GM23248 (cell line): ENCODE measurements at regions not wholly inside any gene's neighbourhood (a gene's known extent, or its start where the extent isn't known, plus 50 kb on each side); places are given as distances from the start of the nearest gene placed in this dataset.

Experiments
- DNase-seq: peaks from one replicate; pipeline ENCODE4 v3.0.0-alpha.2; 2015
- H2AFZ ChIP-seq: fragments of 200-600 bp; sonication (generic); 2 replicates; pipeline ENCODE4 v1.6.1; 2016; ENCODE audit warnings: antibody characterized with exemption
- H3F3A ChIP-seq: fragments of 200-600 bp; sonication (generic); 2 replicates; pipeline ENCODE4 v1.6.1; 2016; ENCODE audit warnings: mild to moderate bottlenecking, antibody characterized with exemption, mixed run types; ENCODE audit not compliant: insufficient read depth
- H3K27ac ChIP-seq: fragments of 200-600 bp; sonication (generic); 2 replicates; pipeline ENCODE4 v1.5.1; 2016; ENCODE audit warnings: mild to moderate bottlenecking
- H3K27me3 ChIP-seq: fragments of 200-600 bp; sonication (generic); replicated peaks from 2 replicates; pipeline ENCODE4 v1.6.1; 2016; ENCODE audit warnings: mild to moderate bottlenecking; ENCODE audit not compliant: insufficient read depth
- H3K36me3 ChIP-seq: fragments of 200-600 bp; sonication (generic); 2 replicates; pipeline ENCODE4 v1.6.1; 2016; ENCODE audit warnings: low read depth, mild to moderate bottlenecking
- H3K4me1 ChIP-seq: fragments of 200-600 bp; sonication (generic); 2 replicates; pipeline ENCODE4 v1.6.1; 2016; ENCODE audit warnings: mild to moderate bottlenecking; ENCODE audit not compliant: insufficient read depth
- H3K4me2 ChIP-seq: fragments of 200-600 bp; sonication (generic); one replicate; pipeline ENCODE4 v1.6.1; 2016; ENCODE audit warnings: mild to moderate bottlenecking; ENCODE audit not compliant: unreplicated experiment
- H3K4me3 ChIP-seq: fragments of 200-600 bp; sonication (generic); 2 replicates; pipeline ENCODE4 v1.5.1; 2016; ENCODE audit warnings: mild to moderate bottlenecking
- H3K79me2 ChIP-seq: fragments of 200-600 bp; sonication (generic); 2 replicates; pipeline ENCODE4 v1.6.1; 2016; ENCODE audit warnings: mild to moderate bottlenecking; ENCODE audit not compliant: insufficient read depth
- H3K9ac ChIP-seq: fragments of 200-600 bp; sonication (generic); 2 replicates; pipeline ENCODE4 v1.6.1; 2016; ENCODE audit warnings: mild to moderate bottlenecking
- H3K9me2 ChIP-seq: fragments of 200-600 bp; sonication (generic); 2 replicates; pipeline ENCODE4 v1.6.1; 2016; ENCODE audit warnings: mixed run types, mild to moderate bottlenecking, moderate library complexity; ENCODE audit not compliant: insufficient read depth
- H3K9me3 ChIP-seq: fragments of 200-600 bp; sonication (generic); one replicate; pipeline ENCODE4 v1.6.1; 2017; ENCODE audit warnings: low read depth
- H4K20me1 ChIP-seq: fragments of 200-600 bp; sonication (generic); 2 replicates; pipeline ENCODE4 v1.6.0; 2016; ENCODE audit not compliant: insufficient read depth
- EZH2 ChIP-seq: fragments of 200-600 bp; sonication (generic); IDR thresholded peaks from 2 replicates; pipeline ENCODE4 v1.6.1; 2018; ENCODE audit warnings: antibody characterized with exemption, mild to moderate bottlenecking; ENCODE audit not compliant: insufficient read depth, poor library complexity, severe bottlenecking
- EZH2phosphoT487 ChIP-seq: fragments of 200-600 bp; sonication (generic); IDR thresholded peaks from 2 replicates; pipeline ENCODE4 v1.6.1; 2018; ENCODE audit warnings: antibody characterized with exemption, moderate library complexity, mild to moderate bottlenecking, low read depth; ENCODE audit not compliant: insufficient read depth
- WGBS, 2 experiments: methylation state at CpG; one replicate each; pipeline ENCODE4 v1.1.6; 2015 to 2017; ENCODE audit warnings: low lambda C conversion rate in 2 of 2, low coverage in 1 of 2; ENCODE audit errors: missing lambda C conversion rate in 2 of 2; 5-methylcytosine and 5-hydroxymethylcytosine counted together
- in situ Hi-C: fragments of 300-500 bp; cut with MboI; formaldehyde crosslinking; loops from 2 replicates; pipeline ENCODE4 v1.15.0; 2020

- H3K4me2 ChIP-seq = no peak overlapping the region
- H3K4me1 ChIP-seq = no peaks in the 10 kb centered on the region
- whole genome bisulfite sequencing, 2 experiments = 80 to 83% methylated on average over 12 of the region's 12 CpGs
- in situ Hi-C loops = no loop called here
- H3K36me3 ChIP-seq = no peaks in the 10 kb centered on the region
- TF ChIP-seq EZH2 (no peak), EZH2phosphoT487 (no peak)
- H4K20me1 ChIP-seq = no peaks in the 10 kb centered on the region
- H2AFZ ChIP-seq = no peak overlapping the region
- no peaks in the 10 kb centered on the region for H3K9me3 ChIP-seq
- no peak overlapping the region for H3K27ac ChIP-seq
- no peaks in the 10 kb centered on the region for H3F3A ChIP-seq
- H3K9ac ChIP-seq = no peak overlapping the region
- no peaks in the 10 kb centered on the region for H3K79me2 ChIP-seq
- DNase-seq = no peak
- no peaks in the 10 kb centered on the region for H3K27me3 ChIP-seq
- no peak overlapping the region for H3K4me3 ChIP-seq
- no peaks in the 10 kb centered on the region for H3K9me2 ChIP-seq
Measured at GRCh38 chr2:128502638-128503246, 184.1 kb upstream of the HS6ST1 start.

GRCh38 chr2:128503399-128504245, 185.0 kb upstream of the HS6ST1 start:
- no peak overlapping the region for H3K4me2 ChIP-seq
- no peak overlapping the region for H3K27ac ChIP-seq

GRCh38 chr2:128504246-128505149, 185.8 kb upstream of the HS6ST1 start:
- no peak overlapping the region for H3K4me3 ChIP-seq
- no peaks in the 10 kb centered on the region for H3F3A ChIP-seq
- 84 to 87% methylated on average over 9 to 11 of the region's 11 CpGs for WGBS, 2 experiments
- H4K20me1 ChIP-seq = no peaks in the 10 kb centered on the region
- no peak overlapping the region for H2AFZ ChIP-seq
- H3K9ac ChIP-seq = no peak overlapping the region
- no peaks in the 10 kb centered on the region for H3K27me3 ChIP-seq
- no peak overlapping the region for H3K27ac ChIP-seq
- TF ChIP-seq EZH2 = no peak
- no peak for TF ChIP-seq EZH2phosphoT487
- H3K9me3 ChIP-seq = no peaks in the 10 kb centered on the region
- no peak for DNase-seq
- H3K4me2 ChIP-seq = no peak overlapping the region
- no peaks in the 10 kb centered on the region for H3K9me2 ChIP-seq
- no peaks in the 10 kb centered on the region for H3K36me3 ChIP-seq
- in situ Hi-C loops = no loop called here
- H3K79me2 ChIP-seq = no peaks in the 10 kb centered on the region
- H3K4me1 ChIP-seq = no peaks in the 10 kb centered on the region

More at GRCh38 chr2:128503399-128504245, 185.0 kb upstream of the HS6ST1 start:
- Histone ChIP-seq H3K4me3 (no peak overlapping the region), H3F3A (no peaks in the 10 kb centered on the region), H4K20me1 (no peaks in the 10 kb centered on the region), H3K9me3 (no peaks in the 10 kb centered on the region), H3K36me3 (no peaks in the 10 kb centered on the region), H3K27me3 (no peaks in the 10 kb centered on the region), H2AFZ (no peak overlapping the region), H3K4me1 (no peaks in the 10 kb centered on the region), H3K79me2 (no peaks in the 10 kb centered on the region), H3K9me2 (no peaks in the 10 kb centered on the region), H3K9ac (no peak overlapping the region)
- in situ Hi-C loops = no loop called here
- TF ChIP-seq EZH2 (no peak), EZH2phosphoT487 (no peak)
- 75 to 76% methylated on average over 19 of the region's 19 CpGs for WGBS, 2 experiments
- DNase-seq = no peak

- TF ChIP-seq EZH2phosphoT487 = no peak
- TF ChIP-seq EZH2 = no peak
- no peaks in the 10 kb centered on the region for H3K27me3 ChIP-seq
- no peak overlapping the region for H2AFZ ChIP-seq
- in situ Hi-C loops = no loop called here
- H3K9ac ChIP-seq = no peak overlapping the region
- no peak for DNase-seq
- H3K4me3 ChIP-seq = no peak overlapping the region
- 82 to 83% methylated on average over 6 of the region's 6 CpGs for whole genome bisulfite sequencing, 2 experiments
- H3F3A ChIP-seq = no peaks in the 10 kb centered on the region
- H3K79me2 ChIP-seq = no peaks in the 10 kb centered on the region
- H3K9me2 ChIP-seq = no peaks in the 10 kb centered on the region
- H3K4me2 ChIP-seq = no peak overlapping the region
- no peaks in the 10 kb centered on the region for H3K4me1 ChIP-seq
- no peak overlapping the region for H3K27ac ChIP-seq
- H4K20me1 ChIP-seq = no peaks in the 10 kb centered on the region
- H3K9me3 ChIP-seq = no peaks in the 10 kb centered on the region
- H3K36me3 ChIP-seq = no peaks in the 10 kb centered on the region
Measured at GRCh38 chr2:128505150-128505490, 186.5 kb upstream of the HS6ST1 start.
